ENCODE measurements at regions not wholly inside any gene's neighbourhood (a gene's known extent, or its start where the extent isn't known, plus 50 kb on each side); places are given as distances from the start of the nearest gene placed in this dataset.
"Not testable (repeated sequence)": the region's sequence is repeated elsewhere in the genome, so short reads cannot be mapped to it uniquely, and the experiment has no call there.

DNA sequence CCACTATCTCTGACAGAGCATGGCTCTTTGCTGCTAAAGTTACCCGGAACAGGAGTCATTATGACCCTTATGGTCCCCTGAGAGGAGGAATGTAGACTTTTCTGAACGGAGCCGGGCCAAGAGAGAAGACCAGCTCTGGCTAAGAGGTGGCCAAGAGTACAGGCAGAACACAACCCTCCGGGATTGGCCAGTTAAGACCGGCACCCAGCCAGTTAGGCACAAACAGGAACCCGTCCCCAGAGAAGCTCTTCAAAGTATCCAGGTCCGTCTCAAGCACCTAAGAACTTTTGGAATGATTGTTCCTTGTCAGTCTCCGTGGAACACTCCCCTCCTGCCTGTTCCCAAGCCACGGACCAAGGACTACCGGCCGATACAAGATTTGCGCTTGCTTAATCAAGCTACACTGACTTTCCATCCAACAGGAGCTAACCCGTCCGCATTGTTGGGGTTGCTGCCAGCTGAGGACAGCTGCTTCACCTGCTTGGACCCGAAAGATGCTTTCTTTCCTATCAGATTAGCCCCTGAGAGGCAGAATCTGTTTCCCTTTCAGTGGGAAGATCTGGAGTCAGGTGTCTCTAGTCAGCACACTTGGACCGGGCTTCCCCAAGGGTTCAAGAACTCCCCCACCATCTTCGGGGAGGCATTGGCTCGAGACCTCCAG is 72.5 kb downstream of the DAPL1 start:
- not testable (repeated sequence) for TF ChIP-seq POLR2A, CTCF (IDR thresholded peaks at IDR 0.05)

All from esophagus squamous epithelium (tissue), 4 donors.